ENCODE measurements at regions not wholly inside any gene's neighbourhood (a gene's known extent, or its start where the extent isn't known, plus 50 kb on each side); places are given as distances from the start of the nearest gene placed in this dataset.

DNA sequence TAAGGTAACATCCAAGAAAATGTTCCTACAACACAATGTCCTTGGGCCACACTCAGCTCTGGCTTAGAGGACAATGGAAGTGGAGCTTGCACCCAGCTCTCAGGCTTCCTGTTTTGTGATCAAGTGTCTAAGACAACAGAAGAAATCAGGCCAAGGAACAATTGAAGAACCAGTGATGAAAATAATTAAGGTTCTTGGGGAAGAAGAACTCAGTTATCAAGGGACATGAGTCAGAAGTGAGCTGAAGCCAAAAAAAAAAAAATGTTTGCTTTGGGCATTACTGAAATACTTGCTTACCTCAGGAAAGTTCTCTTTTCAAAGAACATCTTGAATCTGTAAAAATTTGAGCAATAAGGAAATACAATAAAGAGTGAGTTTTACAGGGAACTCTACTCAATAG lies 299.0 kb downstream of the FBXO15 start:
- no peak for FAIRE-seq

DNA sequence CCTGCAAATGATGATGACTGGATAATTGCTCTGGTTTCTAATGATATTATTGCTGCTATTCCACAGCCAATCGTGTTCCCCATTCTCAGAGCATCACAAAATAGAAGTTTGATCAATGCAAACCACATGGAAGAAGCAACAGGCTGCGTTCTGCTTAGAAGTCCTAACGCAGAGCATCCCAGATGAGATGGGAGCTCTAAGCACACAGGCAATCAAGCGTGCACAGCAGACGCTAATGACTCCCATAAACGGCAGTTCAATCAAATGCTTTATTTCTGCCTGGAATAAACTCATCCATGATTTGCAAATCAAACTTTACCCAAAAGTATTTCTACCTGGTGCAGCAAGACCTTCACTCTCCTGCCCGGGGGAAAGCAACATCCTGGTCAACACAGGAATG lies 304.2 kb downstream of the FBXO15 start:
- no peak for FAIRE-seq

DNA sequence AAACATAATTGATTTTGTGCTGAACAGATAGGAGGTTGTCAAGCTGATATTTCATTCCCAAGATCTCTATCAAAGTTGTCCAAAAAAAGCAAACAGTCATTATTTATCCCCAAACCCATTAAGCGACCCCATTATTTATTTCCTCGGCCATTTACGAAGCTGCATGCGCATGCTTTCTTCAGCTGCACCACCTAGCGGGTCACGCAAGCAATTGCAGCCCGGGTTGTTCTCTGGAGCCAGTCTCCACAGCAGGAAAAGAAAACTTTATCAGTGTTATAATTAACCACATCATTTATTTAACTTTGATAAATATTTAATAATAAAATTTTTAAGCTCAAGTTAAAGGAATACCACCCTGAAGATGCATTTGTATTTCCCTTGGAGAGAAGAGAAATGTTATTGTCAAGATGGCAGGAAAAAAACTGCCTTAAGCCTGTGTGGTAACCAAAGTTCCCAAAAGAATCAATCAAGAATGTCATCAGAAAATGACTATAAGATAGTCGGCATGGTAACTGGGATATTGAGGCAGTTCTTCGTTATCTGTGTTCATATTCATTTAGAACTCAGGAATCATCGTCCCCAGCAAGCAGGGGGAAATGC lies 304.7 kb downstream of the FBXO15 start:
- no peak for FAIRE-seq

DNA sequence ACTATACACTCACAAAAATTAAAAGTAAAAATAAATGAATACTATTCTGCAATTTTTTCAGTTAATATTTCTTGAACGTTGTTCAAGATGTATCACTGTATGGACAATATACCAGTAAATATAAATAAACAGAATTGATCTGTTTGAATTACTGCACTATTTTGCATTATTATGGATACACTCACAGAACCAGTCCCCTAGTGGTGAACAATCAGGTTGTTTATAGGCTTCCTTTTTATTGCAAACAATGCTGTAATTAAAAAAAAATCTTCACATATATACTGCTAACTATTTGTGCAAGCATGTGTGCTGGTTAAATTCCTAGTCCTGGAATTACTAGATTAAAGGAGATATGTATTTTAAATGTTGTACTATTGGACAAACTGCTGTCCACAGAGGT lies 306.0 kb downstream of the FBXO15 start:
- FAIRE-seq, result no peak

DNA sequence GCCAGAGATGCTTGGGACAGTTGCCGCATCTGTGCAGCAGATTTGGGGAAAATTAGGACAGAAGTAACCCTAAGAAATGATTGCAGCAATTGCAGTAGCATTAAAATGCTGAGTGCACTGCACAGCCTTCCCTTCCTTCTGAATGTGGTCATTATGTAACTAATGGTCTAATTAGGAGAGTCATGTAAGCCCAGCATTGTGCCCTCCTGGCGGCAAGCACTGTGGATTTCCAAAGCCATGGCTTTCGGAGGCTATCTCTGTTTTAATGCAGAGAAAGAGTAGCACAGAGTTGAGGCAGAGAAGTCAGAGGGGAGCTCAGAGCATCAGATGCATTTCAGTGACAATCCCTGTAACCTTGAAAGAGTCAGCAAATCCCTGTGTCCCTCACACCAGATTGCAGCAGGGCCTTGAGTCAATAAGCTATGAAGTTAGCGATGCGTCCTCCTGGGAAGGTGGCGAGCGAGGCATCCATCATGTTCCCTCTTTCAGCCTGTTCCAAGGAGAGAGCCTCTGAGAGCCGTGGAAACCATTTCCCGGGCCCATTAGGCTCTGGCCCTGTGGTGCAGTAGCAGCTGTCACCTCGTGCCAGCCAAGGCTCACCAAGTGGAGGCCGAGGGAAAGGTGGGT lies 307.2 kb downstream of the FBXO15 start:
- no peak for FAIRE-seq

DNA sequence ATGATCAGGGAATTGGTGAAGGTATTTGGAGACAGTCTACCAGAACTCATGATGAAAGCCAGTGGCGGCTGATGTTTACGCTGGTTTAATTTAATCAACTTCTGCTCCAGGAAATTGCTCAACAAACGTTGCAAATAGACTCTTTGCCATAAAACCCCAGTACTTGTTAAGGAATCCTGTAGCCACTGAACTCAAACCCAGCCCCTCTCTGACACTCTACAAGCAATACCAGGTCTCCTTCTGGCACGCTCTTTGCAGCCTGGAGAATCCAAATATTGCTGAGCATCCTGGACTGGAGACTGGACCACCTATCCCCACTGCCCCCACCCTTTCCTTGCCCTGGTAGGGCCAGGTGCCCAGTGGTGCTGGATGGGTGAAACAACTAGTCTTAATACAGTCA lies 308.2 kb downstream of the FBXO15 start:
- no peak for FAIRE-seq

DNA sequence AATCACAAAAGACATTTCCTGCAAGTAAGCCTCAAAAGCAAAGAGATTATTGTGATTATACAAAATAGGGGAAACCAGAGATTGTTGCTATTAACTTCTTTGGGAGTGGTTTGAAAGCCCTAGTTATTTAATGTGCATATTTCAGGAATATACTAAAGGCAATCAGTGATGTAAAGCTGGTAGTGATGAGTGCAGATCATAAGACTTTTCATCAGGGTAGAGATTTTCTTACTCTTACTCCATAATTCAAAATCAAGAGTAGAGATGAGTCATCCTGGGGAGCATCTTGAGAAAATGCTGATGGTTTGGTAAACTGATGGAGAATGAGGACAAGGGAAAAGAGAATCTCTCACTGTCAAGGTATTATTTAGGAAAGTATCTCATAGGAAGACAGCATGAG lies 309.5 kb downstream of the FBXO15 start:
- FAIRE-seq, result no peak

DNA sequence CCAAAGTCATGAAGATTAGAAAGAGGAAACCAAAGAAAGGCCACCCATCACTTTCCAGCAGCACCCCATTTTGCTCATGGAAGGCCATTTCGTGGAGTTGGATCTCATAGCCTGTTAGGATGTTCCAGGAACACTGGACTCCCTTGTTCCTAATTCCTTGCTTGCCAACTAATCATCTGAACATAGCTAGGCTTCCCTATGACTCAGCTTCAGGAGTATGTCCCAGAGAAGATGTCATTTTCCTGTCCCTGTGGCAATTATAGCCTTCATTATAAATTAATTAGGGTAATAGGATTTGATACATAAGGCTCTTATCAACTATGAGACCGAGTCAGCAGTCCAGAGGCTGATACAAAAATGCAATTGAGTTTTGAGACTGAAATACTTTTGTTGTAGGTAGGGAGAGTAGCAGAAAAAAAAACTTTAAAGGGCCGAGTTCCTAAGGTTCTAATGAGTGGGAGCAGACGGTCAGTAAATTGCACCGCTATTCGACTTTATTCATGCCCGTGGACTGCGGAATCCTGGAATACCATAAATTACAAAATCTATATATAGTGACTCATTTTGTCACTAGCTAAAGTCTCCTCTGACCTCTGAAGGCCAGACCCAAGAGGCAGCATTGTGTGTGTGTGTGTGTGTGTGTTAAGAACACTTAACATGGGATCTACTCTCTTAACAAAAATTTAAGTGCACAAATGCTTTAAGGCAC lies 311.8 kb downstream of the FBXO15 start:
- no peak for FAIRE-seq

DNA sequence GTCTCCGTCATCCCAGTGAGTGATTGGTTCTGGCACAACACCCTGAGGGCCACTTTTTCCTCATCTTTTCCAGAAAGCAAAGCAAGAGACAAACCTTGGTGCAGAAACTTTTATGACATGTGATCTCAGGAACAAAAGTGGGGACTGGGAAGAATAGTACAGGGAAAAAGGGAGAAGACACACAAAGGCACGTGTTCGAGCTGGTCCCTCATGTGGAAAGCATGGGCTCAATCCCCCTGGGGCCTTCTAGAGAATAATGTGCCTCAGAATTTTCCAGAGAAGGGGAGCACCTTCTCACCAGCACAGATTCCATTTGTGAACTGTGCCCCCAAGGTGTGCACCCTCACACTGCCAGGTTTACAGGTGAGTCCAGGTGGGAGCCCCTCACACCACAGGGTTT lies 312.6 kb downstream of the FBXO15 start:
- FAIRE-seq, result no peak

DNA sequence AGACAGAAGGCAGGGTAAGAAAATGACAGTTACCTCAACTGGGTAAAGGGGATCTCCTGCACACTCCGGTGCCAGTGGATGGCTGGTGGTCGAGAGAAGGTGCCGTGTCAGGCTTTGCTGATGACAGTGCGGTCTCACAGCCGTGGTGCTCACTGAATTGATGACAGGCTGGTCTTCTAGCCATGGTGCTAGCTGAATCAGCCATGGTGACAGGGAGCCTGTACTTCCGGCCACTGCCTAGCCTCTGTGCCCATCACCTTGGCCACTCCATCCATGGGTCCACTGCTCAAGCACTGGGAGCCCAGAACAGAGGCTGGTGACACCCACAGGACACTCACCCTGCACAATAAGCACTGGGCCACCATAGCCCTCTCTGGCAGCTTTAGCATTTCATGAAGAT lies 315.9 kb downstream of the FBXO15 start:
- no peak for FAIRE-seq

DNA sequence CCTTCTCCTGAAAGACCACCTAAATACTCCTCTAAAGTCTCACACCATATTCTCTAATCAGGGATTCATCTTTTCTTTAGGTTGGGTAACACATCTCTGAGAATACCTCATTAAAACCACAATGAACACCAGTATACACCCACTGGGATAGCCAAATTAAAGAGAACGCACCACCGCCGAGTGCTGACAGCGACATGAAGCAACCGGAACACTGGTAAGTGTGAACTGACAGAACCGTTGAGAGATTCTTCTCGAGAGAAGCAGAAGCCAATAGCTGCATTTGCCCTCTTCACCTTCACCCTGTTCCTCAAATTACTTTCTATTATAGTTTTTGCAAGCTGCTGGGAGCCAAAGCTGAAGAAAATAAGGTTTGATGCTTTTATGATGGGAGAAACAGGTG lies 318.5 kb downstream of the FBXO15 start:
- no peak for FAIRE-seq

DNA sequence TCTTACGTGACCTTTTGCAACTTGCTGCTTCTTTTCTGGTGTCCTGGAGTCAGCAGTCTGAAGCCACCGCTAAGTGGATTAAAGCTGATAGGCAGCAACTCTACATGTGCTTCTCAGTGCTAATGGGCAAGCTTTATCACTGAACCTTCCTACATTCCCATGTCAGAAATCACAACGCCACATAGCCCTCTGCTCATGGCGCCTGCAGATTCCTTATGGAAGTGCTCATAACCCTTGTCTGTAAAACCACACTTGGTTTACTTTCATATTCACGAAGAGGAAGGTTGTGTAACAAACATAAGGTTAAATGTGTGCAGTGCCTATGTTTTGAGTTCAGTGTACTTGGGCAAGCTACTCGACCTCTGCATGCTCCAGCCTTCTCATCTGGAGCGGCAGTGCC lies 319.8 kb downstream of the FBXO15 start:
- no peak for FAIRE-seq

DNA sequence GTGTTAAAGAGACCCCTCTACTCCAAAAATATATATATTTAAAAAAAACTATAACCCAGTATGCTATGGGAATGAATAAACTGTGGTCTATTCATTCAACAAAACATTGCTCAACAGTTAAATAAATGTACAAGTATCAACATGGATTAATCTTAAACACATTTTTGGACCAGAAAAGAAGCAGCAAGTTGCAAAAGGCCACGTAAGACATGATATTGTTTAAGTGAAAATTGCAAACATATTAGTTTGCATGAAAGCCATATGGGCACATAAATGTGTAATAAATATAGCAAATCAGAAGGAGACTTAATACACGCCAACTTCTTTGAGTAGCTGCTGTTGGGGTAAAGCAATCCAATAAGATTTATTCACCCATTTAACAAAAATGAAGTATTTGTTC lies 321.5 kb downstream of the FBXO15 start:
- no peak for FAIRE-seq

DNA sequence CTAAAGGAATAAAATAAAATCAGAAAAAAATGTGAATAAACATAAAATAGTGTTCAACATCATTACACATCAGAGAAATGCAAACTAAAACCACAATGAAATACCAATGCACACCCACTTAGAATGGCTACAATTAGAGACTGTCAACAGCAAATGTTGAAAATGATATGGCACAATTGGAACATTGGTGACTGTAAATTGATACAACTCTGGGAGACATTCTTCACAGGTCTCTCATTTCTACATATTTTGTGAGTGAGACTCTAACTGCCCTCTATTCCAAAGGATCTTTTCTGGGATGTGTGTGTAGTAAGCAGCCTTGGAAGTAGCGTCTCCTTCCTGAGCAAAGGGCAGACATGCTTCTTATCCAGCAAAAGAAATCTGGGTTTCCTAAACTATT lies 323.0 kb downstream of the FBXO15 start:
- FAIRE-seq, result no peak

DNA sequence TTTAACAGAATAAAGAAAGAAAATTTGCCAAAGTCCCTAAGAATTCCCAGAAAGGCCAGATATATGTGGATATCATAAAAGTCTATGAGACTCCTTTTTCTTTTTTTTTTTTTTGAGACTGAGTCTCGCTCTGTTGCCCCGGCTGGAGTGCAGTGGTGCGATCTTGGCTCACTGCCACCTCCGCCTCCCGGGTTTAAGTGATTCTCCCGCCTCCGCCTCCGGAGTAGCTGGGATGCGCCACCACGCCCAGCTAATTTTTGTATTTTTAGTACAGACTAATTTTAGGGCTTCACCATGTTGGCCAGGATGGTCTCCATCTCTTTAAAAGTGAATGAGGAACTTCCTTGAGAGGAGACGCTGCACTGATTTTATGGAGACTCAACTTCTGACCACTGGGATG lies 335.2 kb downstream of the FBXO15 start:
- no peak for FAIRE-seq

DNA sequence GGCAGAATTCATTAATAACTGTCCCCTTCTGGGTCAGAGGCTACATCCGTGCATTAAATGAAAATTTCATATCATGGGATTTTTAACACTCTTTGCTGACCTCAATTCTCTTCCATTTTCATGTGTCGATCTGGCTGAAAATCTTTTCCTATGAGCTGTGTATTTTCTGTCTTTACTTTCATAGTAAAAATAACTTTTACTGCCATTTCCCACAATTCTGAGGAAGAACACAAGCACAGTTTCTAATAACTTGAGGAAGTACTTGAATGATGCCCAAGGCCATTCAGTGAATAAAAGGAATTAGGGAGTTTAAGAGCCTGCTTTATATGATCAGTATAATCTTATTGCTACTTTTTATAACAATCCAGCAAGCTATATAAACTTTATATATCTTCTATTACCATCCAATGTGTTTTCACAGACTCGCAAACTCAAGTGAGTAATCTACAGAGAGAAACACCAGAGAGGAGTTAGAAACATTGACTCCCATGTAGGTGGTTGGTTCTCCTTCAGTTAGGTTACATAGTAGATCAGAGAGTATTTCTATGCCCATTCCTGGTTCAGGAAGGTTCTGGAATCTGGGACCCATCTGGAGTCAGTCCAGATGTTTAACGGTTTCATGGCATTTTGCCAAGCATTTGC lies 340.0 kb downstream of the FBXO15 start:
- FAIRE-seq, result no peak

DNA sequence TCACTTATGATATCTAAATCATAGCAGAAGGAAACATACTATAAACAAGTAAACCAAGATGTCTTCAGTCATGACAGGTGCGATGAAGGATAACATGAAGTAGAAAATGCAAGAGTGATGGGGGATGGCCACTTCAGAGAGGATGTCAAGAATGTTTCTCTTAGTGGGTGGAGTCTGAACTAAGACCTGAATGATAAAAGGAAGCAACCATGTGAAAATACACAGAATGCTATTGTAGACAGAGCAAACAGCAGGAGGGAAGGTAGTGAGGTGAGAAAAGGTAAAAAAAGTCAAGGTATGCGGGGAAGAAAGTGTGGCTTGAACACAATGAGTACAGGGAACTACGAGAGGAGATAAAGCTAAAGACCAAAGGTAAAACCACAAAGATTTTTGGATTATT lies 341.6 kb downstream of the FBXO15 start:
- FAIRE-seq, result no peak

DNA sequence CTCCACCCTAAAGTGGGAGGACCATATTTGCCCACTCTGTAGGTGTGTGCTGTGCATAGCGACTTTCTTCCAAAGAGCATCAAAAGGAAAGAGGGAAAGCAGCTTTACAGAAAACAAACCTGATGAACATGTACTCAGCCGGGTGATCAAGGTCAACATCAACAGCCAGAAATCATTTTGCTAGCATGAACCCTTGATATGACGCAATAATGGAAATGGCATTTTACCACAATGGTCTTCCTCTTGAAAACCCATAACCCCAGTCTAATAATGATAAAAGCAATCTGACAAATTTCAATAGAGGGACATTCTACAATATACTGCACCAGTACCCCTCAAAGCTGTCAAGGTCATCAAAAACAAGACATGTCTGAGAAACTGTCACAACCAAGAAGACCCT lies 350.2 kb downstream of the FBXO15 start:
- FAIRE-seq, result no peak

DNA sequence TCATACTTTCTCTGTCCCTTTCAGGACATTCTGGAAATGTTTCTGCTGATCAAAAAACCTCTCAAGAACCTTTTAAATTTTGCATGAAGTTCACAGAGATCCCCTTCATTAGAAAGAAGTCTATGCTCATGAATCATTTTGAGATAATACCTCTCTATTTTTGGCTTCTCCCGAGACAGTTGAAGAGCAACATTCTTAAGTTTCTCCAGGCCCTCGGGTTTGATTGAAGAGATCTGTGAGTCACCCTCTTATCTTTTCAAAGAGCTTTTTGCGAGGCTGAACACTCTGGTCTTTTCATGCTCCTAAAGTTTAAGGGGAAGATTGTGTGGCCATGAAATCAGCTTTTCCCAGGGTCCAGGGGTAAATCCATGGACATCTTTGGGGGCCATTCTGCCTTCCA lies 354.2 kb downstream of the FBXO15 start:
- no peak for FAIRE-seq

DNA sequence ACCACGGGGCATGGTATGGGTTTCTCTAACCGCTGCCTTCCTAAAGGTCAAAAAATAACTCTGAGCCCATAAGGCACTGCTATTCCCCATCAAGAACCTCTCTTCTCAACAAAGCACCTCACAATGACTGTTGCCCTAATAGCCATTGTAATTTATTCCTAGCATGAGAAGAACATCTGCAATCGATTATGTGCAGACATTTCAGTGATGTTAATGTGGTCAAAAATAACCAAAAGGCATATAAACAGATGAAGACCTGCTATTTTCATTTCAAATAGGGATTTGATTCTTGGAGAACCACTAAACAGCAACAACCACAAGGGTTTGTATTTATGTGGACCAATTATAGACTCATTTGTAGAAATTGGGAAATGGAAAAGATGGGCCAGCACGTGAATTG lies 356.6 kb downstream of the FBXO15 start:
- FAIRE-seq, result no peak

DNA sequence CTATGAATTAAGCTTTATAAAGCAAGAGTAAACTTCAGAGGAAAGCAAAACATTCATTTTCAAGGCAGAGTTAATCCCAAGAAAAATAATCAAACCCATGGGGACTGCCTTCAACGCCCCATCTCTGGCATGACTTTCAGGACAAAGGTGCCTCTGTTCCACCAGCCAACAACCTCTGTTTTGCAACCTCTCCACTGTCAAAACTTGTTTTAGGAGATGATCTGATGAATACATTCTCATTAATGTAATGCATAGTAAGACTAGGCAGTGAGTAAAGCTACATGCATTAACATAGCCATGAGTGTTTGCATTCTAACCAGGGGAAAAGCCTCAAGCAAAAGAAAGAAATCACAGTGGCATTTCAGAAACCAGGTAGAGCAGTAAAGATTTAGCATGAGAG lies 357.0 kb downstream of the FBXO15 start:
- FAIRE-seq, result no peak

DNA sequence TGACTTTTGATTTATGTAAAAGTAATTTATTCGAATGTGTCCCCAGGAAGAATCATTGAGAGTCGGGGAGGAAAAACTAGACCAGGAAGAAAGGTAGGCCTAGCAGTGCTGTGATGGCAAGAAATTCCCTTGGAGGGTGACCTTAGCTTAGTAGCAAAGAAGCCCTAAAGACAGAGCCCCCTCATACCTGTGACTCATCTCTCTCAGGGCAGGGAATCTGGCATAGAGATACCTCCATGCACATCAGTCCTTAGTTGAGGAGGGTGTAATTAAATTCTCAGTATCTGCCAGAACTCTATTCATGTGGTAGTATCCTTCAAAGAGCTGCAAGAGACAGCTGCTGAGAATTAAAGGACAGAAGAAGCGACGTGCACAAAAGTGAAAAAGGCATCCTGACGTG lies 360.3 kb downstream of the FBXO15 start:
- no peak for FAIRE-seq

DNA sequence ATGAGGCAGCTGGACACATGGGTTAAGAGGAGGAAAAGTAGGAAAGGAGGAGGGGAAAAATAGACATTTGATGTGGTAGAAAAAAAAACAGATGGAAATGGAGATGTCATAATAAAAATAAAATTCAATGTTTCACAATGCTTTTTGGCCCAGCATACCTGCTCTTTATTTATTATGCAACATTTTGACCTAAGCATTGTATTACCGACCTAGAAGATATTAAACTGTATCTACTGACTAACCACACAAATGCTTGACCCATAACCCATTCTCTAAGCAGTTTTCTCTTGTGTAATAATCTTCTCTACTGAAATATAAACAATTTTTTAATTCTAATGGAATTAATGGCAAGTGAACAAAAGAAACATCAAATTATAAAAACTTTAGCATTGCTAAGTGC lies 362.3 kb downstream of the FBXO15 start:
- FAIRE-seq, result no peak

DNA sequence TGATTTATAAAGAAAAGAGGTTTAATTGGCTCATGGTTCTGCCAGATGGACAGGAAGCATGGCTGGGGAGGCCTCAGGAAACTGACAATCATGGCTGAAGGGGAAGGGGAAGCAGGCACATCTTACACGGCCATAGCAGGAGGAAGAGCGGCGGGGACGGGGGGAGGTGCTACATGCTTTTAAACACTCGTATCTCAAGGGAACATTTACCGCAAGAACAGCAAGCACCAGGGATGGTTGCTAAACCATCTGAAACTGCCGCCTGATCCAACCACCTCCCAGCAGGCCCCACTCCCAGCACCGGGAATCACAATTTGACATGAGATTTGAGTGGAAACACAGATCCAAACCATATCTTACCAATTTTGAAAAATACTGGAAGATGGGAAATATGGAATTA lies 362.8 kb downstream of the FBXO15 start:
- FAIRE-seq, result no peak
